CD4-positive, alpha-beta T cell (primary cell): ENCODE measurements at regions not wholly inside any gene's neighbourhood (a gene's known extent, or its start where the extent isn't known, plus 50 kb on each side); places are given as distances from the start of the nearest gene placed in this dataset.

Experiments used
- ATAC-seq: fragments of 200-7000 bp; cut with Tn5 transposase; one replicate; pipeline ENCODE4 v1.10.0; 2022; ENCODE audit warnings: mild to moderate bottlenecking; ENCODE audit not compliant: poor library complexity
- CTCF ChIA-PET: fragments of 350-600 bp; sonication (Branson Sonifier 250); formaldehyde crosslinking; loops from one replicate; lab custom pipeline; 2021; ENCODE audit warnings: antibody characterized with exemption, inconsistent platforms; lab: Charles Lee
- POLR2A ChIA-PET: fragments of 350-600 bp; sonication (Branson Sonifier 250); formaldehyde crosslinking; loops from one replicate; lab custom pipeline; 2021; ENCODE audit warnings: antibody characterized with exemption, inconsistent platforms; lab: Charles Lee
- DNase-seq, 14 experiments: peaks; one replicate each; pipeline ENCODE4 v3.0.0-alpha.2; 2013 to 2020; ENCODE audit warnings: mixed read lengths in 2 of 14
- H3K27ac ChIP-seq, 2 donors: one replicate each; pipeline versions ENCODE4 v1.5.1 to v1.7.0; 2013; ENCODE audit warnings: low read length in 2 of 2, low read depth in 1 of 2, mild to moderate bottlenecking in 1 of 2
- H3K27me3 ChIP-seq, 2 experiments: 1 replicate in 1 of 2; 2 replicates in 1 of 2; pipeline versions ENCODE4 v1.6.1 to v1.7.0; 2013; ENCODE audit warnings: low read length in 2 of 2, control low read depth in 1 of 2, mild to moderate bottlenecking in 1 of 2, moderate library complexity in 1 of 2; ENCODE audit not compliant: insufficient read depth in 2 of 2, control insufficient read depth in 1 of 2
- H3K36me3 ChIP-seq: one replicate; pipeline ENCODE4 v1.6.1; 2013; ENCODE audit warnings: low read length, control low read depth; ENCODE audit not compliant: insufficient read depth
- H3K4me1 ChIP-seq: one replicate; pipeline ENCODE4 v1.6.1; 2013; ENCODE audit warnings: low read length, control low read depth; ENCODE audit not compliant: insufficient read depth
- H3K4me3 ChIP-seq: one replicate; pipeline ENCODE4 v1.5.1; 2013; ENCODE audit warnings: mild to moderate bottlenecking, low read length, moderate library complexity
- H3K9me3 ChIP-seq, 2 experiments: 1 replicate in 1 of 2; 2 replicates in 1 of 2; pipeline versions ENCODE4 v1.6.1 to v1.7.0; 2013; ENCODE audit warnings: low read length in 2 of 2, mild to moderate bottlenecking in 2 of 2, control low read depth in 1 of 2, moderate library complexity in 1 of 2; ENCODE audit not compliant: control insufficient read depth in 1 of 2, insufficient read depth in 1 of 2
- H3K27ac Mint-ChIP-seq: one replicate; pipeline ENCODE4 v1.8.0; 2020; ENCODE audit warnings: mixed read lengths
- H3K27me3 Mint-ChIP-seq: one replicate; pipeline ENCODE4 v1.8.0; 2021; ENCODE audit warnings: mixed read lengths
- H3K36me3 Mint-ChIP-seq: one replicate; pipeline ENCODE4 v1.8.0; 2021; ENCODE audit warnings: low read depth, mixed read lengths
- H3K4me1 Mint-ChIP-seq: one replicate; pipeline ENCODE4 v1.8.0; 2021; ENCODE audit warnings: low read depth, mixed read lengths
- H3K4me3 Mint-ChIP-seq: one replicate; pipeline ENCODE4 v1.8.0; 2020; ENCODE audit warnings: mild to moderate bottlenecking, mixed read lengths
- H3K9me3 Mint-ChIP-seq: one replicate; pipeline ENCODE4 v1.8.0; 2020; ENCODE audit warnings: mixed read lengths
- intact Hi-C, 2 experiments: fragments of 100-400 bp; cut with DNase I in 1 of 2; cut with micrococcal nuclease in 1 of 2; formaldehyde crosslinking; loops; one replicate each; pipeline versions ENCODE4 v1.15.1 to v1.9.0; 2023 to 2025; cut with DNase I, micrococcal nuclease
- TF ChIP-seq, protein P1 (sequence below): fragments of 200-600 bp; IDR thresholded peaks from one replicate; pipeline ENCODE4 v1.8.0; 2022; ENCODE audit warnings: antibody characterized with exemption, mild to moderate bottlenecking

DNA sequence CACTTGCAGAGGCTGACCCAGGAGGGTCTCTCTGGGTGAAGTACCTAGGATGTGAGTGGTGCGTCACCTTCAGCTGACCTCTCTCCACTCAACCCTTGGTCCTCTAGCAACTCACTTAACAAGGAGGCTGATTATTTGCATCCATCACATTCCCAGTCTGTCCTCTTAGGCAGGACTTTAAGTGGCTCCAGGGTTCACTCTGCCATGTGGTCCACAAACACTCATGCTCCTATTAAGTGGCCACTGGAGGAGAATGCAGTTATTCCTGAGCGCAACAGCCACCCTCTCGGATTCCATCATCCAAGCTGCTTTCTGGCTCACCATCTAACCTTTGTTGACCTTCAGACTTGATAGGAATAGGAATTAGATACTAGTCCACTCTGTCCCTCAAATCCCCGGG is 61.1 kb upstream of the SCAF8 start:
- ATAC-seq = no peak
- ChIA-PET CTCF (interaction anchor here (5.8 kb wide), 1 partner anchor 133 kb away, joined by 99 read pairs; no protein-coding TSS in a partner anchor), POLR2A (no interaction called here)
- H3K36me3 Mint-ChIP-seq = no peaks in the 10 kb centered on the region
- H3K27ac Mint-ChIP-seq = no peak overlapping the region
- TF ChIP-seq, protein P1, sequence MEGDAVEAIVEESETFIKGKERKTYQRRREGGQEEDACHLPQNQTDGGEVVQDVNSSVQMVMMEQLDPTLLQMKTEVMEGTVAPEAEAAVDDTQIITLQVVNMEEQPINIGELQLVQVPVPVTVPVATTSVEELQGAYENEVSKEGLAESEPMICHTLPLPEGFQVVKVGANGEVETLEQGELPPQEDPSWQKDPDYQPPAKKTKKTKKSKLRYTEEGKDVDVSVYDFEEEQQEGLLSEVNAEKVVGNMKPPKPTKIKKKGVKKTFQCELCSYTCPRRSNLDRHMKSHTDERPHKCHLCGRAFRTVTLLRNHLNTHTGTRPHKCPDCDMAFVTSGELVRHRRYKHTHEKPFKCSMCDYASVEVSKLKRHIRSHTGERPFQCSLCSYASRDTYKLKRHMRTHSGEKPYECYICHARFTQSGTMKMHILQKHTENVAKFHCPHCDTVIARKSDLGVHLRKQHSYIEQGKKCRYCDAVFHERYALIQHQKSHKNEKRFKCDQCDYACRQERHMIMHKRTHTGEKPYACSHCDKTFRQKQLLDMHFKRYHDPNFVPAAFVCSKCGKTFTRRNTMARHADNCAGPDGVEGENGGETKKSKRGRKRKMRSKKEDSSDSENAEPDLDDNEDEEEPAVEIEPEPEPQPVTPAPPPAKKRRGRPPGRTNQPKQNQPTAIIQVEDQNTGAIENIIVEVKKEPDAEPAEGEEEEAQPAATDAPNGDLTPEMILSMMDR = no peak
- no peaks in the 10 kb centered on the region for H3K27me3 ChIP-seq
- no peak for DNase-seq
- no peak overlapping the region for H3K4me3 Mint-ChIP-seq
- H3K9me3 ChIP-seq = no peaks in the 10 kb centered on the region
- no peaks in the 10 kb centered on the region for H3K9me3 Mint-ChIP-seq
- no peak overlapping the region for H3K4me3 ChIP-seq
- no peaks in the 10 kb centered on the region for H3K36me3 ChIP-seq
- H3K27me3 Mint-ChIP-seq = no peaks in the 10 kb centered on the region
- intact Hi-C loops = loop anchor here in 1 of 2 experiments (5.0 to 10.0 kb wide), 3 partner anchors 253 to 520 kb away; no protein-coding TSS in a partner anchor
- no peak overlapping the region for H3K27ac ChIP-seq
- no peaks in the 10 kb centered on the region for H3K4me1 Mint-ChIP-seq
- no peaks in the 10 kb centered on the region for H3K4me1 ChIP-seq

DNA sequence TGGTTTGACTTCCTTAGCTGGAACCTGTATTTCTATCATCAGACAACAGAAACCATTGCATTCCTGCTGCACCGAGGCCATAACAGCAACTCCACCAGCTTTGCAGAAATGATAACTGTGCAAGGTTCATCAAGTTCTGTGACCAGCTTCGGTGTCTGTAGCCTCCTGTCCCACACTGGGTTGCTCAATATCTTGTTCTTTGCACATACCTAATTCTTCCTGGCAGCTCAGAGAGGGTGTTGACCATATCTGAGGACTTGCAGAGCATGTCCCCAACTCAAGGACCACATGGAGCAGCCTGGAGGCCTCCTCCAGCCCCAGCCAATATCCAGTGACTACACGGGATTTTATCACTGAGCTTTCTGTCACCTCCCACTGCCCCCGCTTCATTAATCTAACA is 59.3 kb upstream of the SCAF8 start:
- Mint-ChIP-seq H3K27me3 (no peaks in the 10 kb centered on the region), H3K9me3 (no peaks in the 10 kb centered on the region), H3K36me3 (no peaks in the 10 kb centered on the region), H3K27ac (no peak overlapping the region), H3K4me1 (no peaks in the 10 kb centered on the region), H3K4me3 (no peak overlapping the region)
- TF ChIP-seq, protein P1 = no peak
- no peaks in the 10 kb centered on the region for H3K4me1 ChIP-seq
- H3K9me3 ChIP-seq = no peaks in the 10 kb centered on the region
- ATAC-seq (no peak), DNase-seq (no peak)
- CTCF ChIA-PET = interaction anchor here (5.8 kb wide), 1 partner anchor 131 kb away, joined by 99 read pairs; no protein-coding TSS in a partner anchor
- intact Hi-C loops = loop anchor here (2.0 to 10.0 kb wide), 5 partner anchors 251 to 522 kb away; no protein-coding TSS in a partner anchor
- no peaks in the 10 kb centered on the region for H3K36me3 ChIP-seq
- no peaks in the 10 kb centered on the region for H3K27me3 ChIP-seq
- H3K27ac ChIP-seq = no peak overlapping the region
- H3K4me3 ChIP-seq = no peak overlapping the region
- POLR2A ChIA-PET = no interaction called here

GRCh38 chr6:154675602-154676088 is 57.6 kb upstream of the SCAF8 start:
- no peak overlapping the region for H3K4me3 Mint-ChIP-seq
- Histone ChIP-seq H3K27me3 (no peaks in the 10 kb centered on the region), H3K9me3 (no peaks in the 10 kb centered on the region), H3K4me3 (no peak overlapping the region), H3K36me3 (no peaks in the 10 kb centered on the region), H3K27ac (no peak overlapping the region), H3K4me1 (no peaks in the 10 kb centered on the region)
- no peaks in the 10 kb centered on the region for H3K36me3 Mint-ChIP-seq
- TF ChIP-seq, protein P1 = peak; percentile 100
- peak; percentile 73 to 95 (median 84) for DNase-seq
- no peaks in the 10 kb centered on the region for H3K27me3 Mint-ChIP-seq
- intact Hi-C loops = loop anchor here (1.0 to 10.0 kb wide), 10 partner anchors 57 to 519 kb away; partner anchors contain the start of gene SCAF8 (in 2 of the 2)
- H3K27ac Mint-ChIP-seq = no peak overlapping the region
- no peaks in the 10 kb centered on the region for H3K9me3 Mint-ChIP-seq
- ChIA-PET CTCF (interaction anchor here (0.6 to 5.8 kb wide), 27 partner anchors 9 to 399 kb away, joined by 3 to 99 read pairs (median 4); partner anchors contain the start of gene SCAF8), POLR2A (interaction anchor here (0.8 to 1.6 kb wide), 4 partner anchors 96 to 133 kb away, joined by 3 to 18 read pairs (median 3); no protein-coding TSS in a partner anchor)
- ATAC-seq = peak; percentile 100
- H3K4me1 Mint-ChIP-seq = no peaks in the 10 kb centered on the region
